ENCODE measurements at regions not wholly inside any gene's neighbourhood (a gene's known extent, or its start where the extent isn't known, plus 50 kb on each side); places are given as distances from the start of the nearest gene placed in this dataset.

DNA sequence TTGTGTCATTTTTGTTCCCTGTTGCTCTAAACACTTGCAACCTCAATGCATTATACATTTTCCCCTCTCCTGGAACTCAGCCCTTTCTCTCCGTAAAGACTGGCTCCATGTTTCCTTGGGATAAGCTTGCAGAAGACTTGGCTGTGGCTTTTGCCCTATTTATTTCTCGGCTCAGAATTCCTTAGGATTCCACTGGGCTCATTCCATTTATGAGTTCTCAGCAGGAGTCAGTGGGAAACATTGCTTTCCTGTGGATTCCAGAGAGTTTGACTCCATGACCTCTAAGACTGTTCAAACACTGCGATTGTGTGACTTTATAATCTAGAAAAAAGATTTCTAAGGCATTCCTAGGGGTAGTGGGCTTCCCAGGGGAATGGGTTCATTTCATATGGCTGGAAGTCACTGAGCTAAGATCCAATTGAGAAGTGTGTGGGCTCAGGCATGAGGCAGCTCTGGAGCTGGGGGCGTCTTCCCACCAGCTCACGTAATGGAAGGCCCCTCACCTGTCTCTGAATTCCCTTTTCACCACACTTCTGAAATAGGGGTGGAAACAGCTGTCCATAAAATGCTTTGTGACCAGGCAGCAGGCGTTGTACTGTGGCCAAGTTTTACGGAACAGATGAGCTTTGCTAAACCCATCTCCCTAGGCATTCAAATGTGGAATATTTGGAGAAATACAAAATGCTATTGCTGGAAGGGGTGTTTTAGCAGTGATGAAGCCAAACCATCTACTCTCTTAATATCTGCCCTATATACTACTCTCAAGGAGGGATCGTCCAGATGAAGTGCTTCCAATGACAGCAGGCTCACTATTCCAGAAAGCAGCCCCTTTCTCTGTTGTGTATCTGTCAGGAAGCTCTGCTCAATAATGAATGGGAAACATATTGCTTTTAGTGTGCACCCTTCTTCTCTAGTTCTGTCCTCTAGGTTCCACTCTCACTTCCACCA, 91.8 kb upstream of the BCL6 start:
- WGBS (ENCODE audit: insufficient coverage, low lambda C conversion rate), result 100% methylated on average over 1 of the region's 8 CpGs
- H3K27me3 ChIP-seq (ENCODE audit: control insufficient read depth, insufficient read depth, low read length), result no peaks in the 10 kb centered on the region
- no peak for DNase-seq
- H3K27ac ChIP-seq (ENCODE audit: low read length), result no peak overlapping the region
- H3K4me3 ChIP-seq (ENCODE audit: low read length), result no peak overlapping the region
- peaks cover 5% of the 10 kb centered on the region for H3K4me1 ChIP-seq (ENCODE audit: control insufficient read depth, insufficient read depth, low read length)
- H3K9me3 ChIP-seq (ENCODE audit: control insufficient read depth, low read depth, low read length), result no peaks in the 10 kb centered on the region
- H3K36me3 ChIP-seq (ENCODE audit: control insufficient read depth, insufficient read depth, low read length), result no peaks in the 10 kb centered on the region

- Histone ChIP-seq H3K27ac (ENCODE audit: low read length) (no peak overlapping the region), H3K9me3 (ENCODE audit: control insufficient read depth, low read depth, low read length) (no peaks in the 10 kb centered on the region), H3K4me3 (ENCODE audit: low read length) (no peak overlapping the region), H3K4me1 (ENCODE audit: control insufficient read depth, insufficient read depth, low read length) (peaks cover 5% of the 10 kb centered on the region), H3K36me3 (ENCODE audit: control insufficient read depth, insufficient read depth, low read length) (no peaks in the 10 kb centered on the region), H3K27me3 (ENCODE audit: control insufficient read depth, insufficient read depth, low read length) (no peaks in the 10 kb centered on the region)
- no peak for DNase-seq
- 52% methylated on average over 2 of the region's 5 CpGs for WGBS (ENCODE audit: insufficient coverage, low lambda C conversion rate)
Measured at GRCh38 chr3:187838016-187838540, 92.8 kb upstream of the BCL6 start.

DNA sequence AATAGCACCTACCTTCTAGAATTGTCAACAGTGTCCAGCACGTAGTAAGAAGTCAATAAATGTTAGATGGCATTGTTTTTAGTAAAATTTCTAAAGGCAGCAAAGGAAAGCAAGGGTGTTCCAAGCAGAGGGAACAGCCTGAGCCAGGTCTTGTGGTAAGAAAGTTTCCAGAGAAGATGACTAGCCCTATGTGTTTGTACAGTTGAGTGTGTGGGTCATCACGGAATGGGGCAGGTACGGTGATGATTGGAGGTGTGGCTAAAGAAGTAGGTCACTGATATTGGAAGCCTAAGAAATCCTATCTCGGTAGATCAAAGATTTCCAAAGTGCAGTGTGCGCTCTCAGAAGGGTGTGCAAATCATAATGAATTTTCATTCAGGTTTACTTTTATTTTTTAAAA, 94.2 kb upstream of the BCL6 start:
- H3K4me3 ChIP-seq (ENCODE audit: low read length), result no peak overlapping the region
- DNase-seq, result no peak
- H3K9me3 ChIP-seq (ENCODE audit: control insufficient read depth, low read depth, low read length), result no peaks in the 10 kb centered on the region
- H3K36me3 ChIP-seq (ENCODE audit: control insufficient read depth, insufficient read depth, low read length), result no peaks in the 10 kb centered on the region
- H3K27ac ChIP-seq (ENCODE audit: low read length), result no peak overlapping the region
- WGBS (ENCODE audit: insufficient coverage, low lambda C conversion rate), result 93% methylated on average over 3 of the region's 5 CpGs
- peaks cover 5% of the 10 kb centered on the region for H3K4me1 ChIP-seq (ENCODE audit: control insufficient read depth, insufficient read depth, low read length)
- H3K27me3 ChIP-seq (ENCODE audit: control insufficient read depth, insufficient read depth, low read length), result no peaks in the 10 kb centered on the region

GRCh38 chr3:187840856-187841255, 95.6 kb upstream of the BCL6 start:
- Histone ChIP-seq H3K9me3 (ENCODE audit: control insufficient read depth, low read depth, low read length) (peaks cover 2% of the 10 kb centered on the region), H3K36me3 (ENCODE audit: control insufficient read depth, insufficient read depth, low read length) (no peaks in the 10 kb centered on the region), H3K27me3 (ENCODE audit: control insufficient read depth, insufficient read depth, low read length) (no peaks in the 10 kb centered on the region), H3K4me1 (ENCODE audit: control insufficient read depth, insufficient read depth, low read length) (peaks cover 5% of the 10 kb centered on the region), H3K4me3 (ENCODE audit: low read length) (no peak overlapping the region), H3K27ac (ENCODE audit: low read length) (no peak overlapping the region)
- DNase-seq, result no peak
- no CpG with 5 or more reads among the region's 2 CpGs for WGBS (ENCODE audit: insufficient coverage, low lambda C conversion rate)

GRCh38 chr3:187841560-187841959, 96.3 kb upstream of the BCL6 start:
- peak; percentile 47 to 68 for DNase-seq
- H3K4me1 ChIP-seq (ENCODE audit: control insufficient read depth, insufficient read depth, low read length), result peaks cover 5% of the 10 kb centered on the region
- no peak overlapping the region for H3K4me3 ChIP-seq (ENCODE audit: low read length)
- H3K36me3 ChIP-seq (ENCODE audit: control insufficient read depth, insufficient read depth, low read length), result no peaks in the 10 kb centered on the region
- WGBS (ENCODE audit: insufficient coverage, low lambda C conversion rate), result no CpG with 5 or more reads among the region's 2 CpGs
- peaks cover 2% of the 10 kb centered on the region for H3K9me3 ChIP-seq (ENCODE audit: control insufficient read depth, low read depth, low read length)
- no peaks in the 10 kb centered on the region for H3K27me3 ChIP-seq (ENCODE audit: control insufficient read depth, insufficient read depth, low read length)
- H3K27ac ChIP-seq (ENCODE audit: low read length), result peak overlapping the region; percentile 54

DNA sequence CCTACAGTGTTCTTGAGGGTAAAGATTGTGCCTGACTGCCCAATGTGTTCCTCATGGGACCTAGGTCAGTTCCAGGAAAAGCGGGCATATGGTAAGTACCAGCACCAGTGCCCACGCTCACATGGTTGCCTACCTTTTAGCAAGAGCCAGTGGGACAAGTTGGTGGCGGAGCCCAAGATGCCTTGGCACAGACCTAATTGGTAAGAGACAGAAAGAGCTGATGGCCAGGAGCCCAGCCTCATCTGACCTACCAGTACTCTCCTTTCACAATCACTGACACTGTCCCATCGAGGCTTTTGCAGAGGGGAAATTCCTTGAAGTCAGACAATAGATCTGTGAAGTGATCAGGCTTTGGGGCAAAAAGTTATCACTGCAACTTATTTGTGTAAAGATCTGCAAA, 98.4 kb upstream of the BCL6 start:
- Histone ChIP-seq H3K4me1 (ENCODE audit: control insufficient read depth, insufficient read depth, low read length) (peaks cover 5% of the 10 kb centered on the region), H3K36me3 (ENCODE audit: control insufficient read depth, insufficient read depth, low read length) (no peaks in the 10 kb centered on the region), H3K4me3 (ENCODE audit: low read length) (no peak overlapping the region), H3K9me3 (ENCODE audit: control insufficient read depth, low read depth, low read length) (peaks cover 2% of the 10 kb centered on the region), H3K27ac (ENCODE audit: low read length) (no peak overlapping the region), H3K27me3 (ENCODE audit: control insufficient read depth, insufficient read depth, low read length) (no peaks in the 10 kb centered on the region)
- no peak for DNase-seq
- WGBS (ENCODE audit: insufficient coverage, low lambda C conversion rate), result no CpG with 5 or more reads among the region's 4 CpGs

DNA sequence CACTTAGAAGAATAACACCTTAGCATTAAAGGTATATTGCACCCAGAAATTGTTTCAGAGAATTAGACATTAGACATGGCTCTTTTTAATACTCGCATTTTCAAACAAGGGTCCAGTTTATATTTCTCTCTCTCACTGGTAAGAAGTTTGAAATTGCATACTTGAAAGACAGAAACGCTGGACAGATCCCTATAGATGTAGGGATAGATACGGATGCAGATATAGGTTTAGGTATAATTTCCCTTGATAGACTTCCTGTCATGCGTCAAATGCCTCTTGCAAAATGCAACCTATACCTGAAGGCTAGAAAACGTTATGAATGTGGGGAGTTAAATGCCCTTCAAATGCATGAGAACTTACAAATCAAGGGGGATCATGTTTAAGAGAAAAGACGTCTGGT, 99.4 kb upstream of the BCL6 start:
- Histone ChIP-seq H3K27ac (ENCODE audit: low read length) (no peak overlapping the region), H3K4me1 (ENCODE audit: control insufficient read depth, insufficient read depth, low read length) (peaks cover 5% of the 10 kb centered on the region), H3K36me3 (ENCODE audit: control insufficient read depth, insufficient read depth, low read length) (no peaks in the 10 kb centered on the region), H3K9me3 (ENCODE audit: control insufficient read depth, low read depth, low read length) (peaks cover 2% of the 10 kb centered on the region), H3K27me3 (ENCODE audit: control insufficient read depth, insufficient read depth, low read length) (no peaks in the 10 kb centered on the region), H3K4me3 (ENCODE audit: low read length) (no peak overlapping the region)
- 100% methylated on average over 1 of the region's 6 CpGs for WGBS (ENCODE audit: insufficient coverage, low lambda C conversion rate)
- no peak for DNase-seq

DNA sequence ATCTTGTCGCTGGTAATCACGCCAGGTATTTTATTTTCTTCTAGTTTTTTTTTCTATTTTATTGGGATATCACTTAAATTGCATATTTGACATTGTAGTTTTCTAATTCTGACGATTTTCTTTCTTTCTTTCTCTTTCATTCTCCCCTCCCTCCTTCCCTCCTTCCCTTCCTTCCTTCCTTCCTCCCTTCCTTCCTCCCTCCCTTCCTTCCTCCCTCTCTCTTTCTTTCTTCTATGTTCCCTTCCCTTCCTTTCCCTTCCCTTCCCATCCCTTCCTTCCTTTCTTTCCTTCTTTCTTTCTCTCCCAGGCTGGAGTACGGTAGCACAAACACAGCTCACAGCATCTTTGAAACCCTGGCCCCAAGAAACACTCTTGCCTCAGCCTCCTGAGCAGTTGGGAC, 100.6 kb upstream of the BCL6 start:
- Histone ChIP-seq H3K27me3 (ENCODE audit: control insufficient read depth, insufficient read depth, low read length) (no peaks in the 10 kb centered on the region), H3K27ac (ENCODE audit: low read length) (no peak overlapping the region), H3K4me3 (ENCODE audit: low read length) (no peak overlapping the region), H3K36me3 (ENCODE audit: control insufficient read depth, insufficient read depth, low read length) (no peaks in the 10 kb centered on the region), H3K4me1 (ENCODE audit: control insufficient read depth, insufficient read depth, low read length) (peaks cover 5% of the 10 kb centered on the region), H3K9me3 (ENCODE audit: control insufficient read depth, low read depth, low read length) (peaks cover 2% of the 10 kb centered on the region)
- 81% methylated on average over 2 of the region's 4 CpGs for WGBS (ENCODE audit: insufficient coverage, low lambda C conversion rate)
- no peak for DNase-seq

DNA sequence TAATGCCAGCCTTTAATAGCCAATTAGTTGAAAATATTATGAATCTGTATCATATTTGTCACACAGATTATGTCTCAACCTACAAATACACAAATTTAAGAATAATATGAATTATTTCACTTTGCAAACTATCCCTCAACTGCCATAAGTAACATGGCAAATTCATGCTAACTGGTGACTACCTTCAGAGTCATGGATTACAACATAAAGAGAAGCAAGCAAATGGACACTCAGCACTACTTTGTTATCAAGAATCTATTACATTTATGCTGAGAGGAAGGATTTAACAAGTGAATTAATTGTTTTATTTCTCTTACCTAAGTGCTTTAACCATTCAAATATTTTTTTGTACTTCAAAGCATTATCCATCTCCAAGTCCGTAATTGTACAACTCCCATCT, 103.1 kb upstream of the BCL6 start:
- no peaks in the 10 kb centered on the region for H3K27me3 ChIP-seq (ENCODE audit: control insufficient read depth, insufficient read depth, low read length)
- H3K9me3 ChIP-seq (ENCODE audit: control insufficient read depth, low read depth, low read length), result peaks cover 2% of the 10 kb centered on the region
- no peaks in the 10 kb centered on the region for H3K36me3 ChIP-seq (ENCODE audit: control insufficient read depth, insufficient read depth, low read length)
- 100% methylated on average over 1 of the region's 1 CpG for WGBS (ENCODE audit: insufficient coverage, low lambda C conversion rate)
- no peak for DNase-seq
- H3K4me3 ChIP-seq (ENCODE audit: low read length), result no peak overlapping the region
- H3K27ac ChIP-seq (ENCODE audit: low read length), result no peak overlapping the region
- no peaks in the 10 kb centered on the region for H3K4me1 ChIP-seq (ENCODE audit: control insufficient read depth, insufficient read depth, low read length)

GRCh38 chr3:187849016-187849654, 103.9 kb upstream of the BCL6 start:
- H3K27ac ChIP-seq (ENCODE audit: low read length), result no peak overlapping the region
- no peaks in the 10 kb centered on the region for H3K27me3 ChIP-seq (ENCODE audit: control insufficient read depth, insufficient read depth, low read length)
- DNase-seq, result no peak
- no peaks in the 10 kb centered on the region for H3K36me3 ChIP-seq (ENCODE audit: control insufficient read depth, insufficient read depth, low read length)
- no peaks in the 10 kb centered on the region for H3K4me1 ChIP-seq (ENCODE audit: control insufficient read depth, insufficient read depth, low read length)
- H3K9me3 ChIP-seq (ENCODE audit: control insufficient read depth, low read depth, low read length), result peaks cover 2% of the 10 kb centered on the region
- WGBS (ENCODE audit: insufficient coverage, low lambda C conversion rate), result 89% methylated on average over 4 of the region's 6 CpGs
- H3K4me3 ChIP-seq (ENCODE audit: low read length), result no peak overlapping the region

All from large intestine (tissue), 3 donors.